ENCODE measurements at regions not wholly inside any gene's neighbourhood (a gene's known extent, or its start where the extent isn't known, plus 50 kb on each side); places are given as distances from the start of the nearest gene placed in this dataset. TPM values are rescaled to one million over a fixed set of nuclear protein-coding genes. Genes with fewer than 3 reads are reported as not detected.

Small RNA genes lying in the stretch of these regions (microRNA-seq; reads per million reads assigned to microRNA genes)
- gene MIR4675 = not detected

Small RNA genes lying in the stretch of these regions (small RNA-seq; reads per million reads assigned to genes)
- 0 reads per million in 3 experiments for gene AL590032.1 (ENCODE audit: insufficient read depth in 2 of 3, insufficient read length in 3 of 3, low read depth in 2 of 3, low replicate concordance in 1 of 3)
- 0 reads per million in 3 experiments for gene MIR4675 (ENCODE audit: insufficient read depth in 2 of 3, insufficient read length in 3 of 3, low read depth in 2 of 3, low replicate concordance in 1 of 3)

All from HepG2 (cell line).